ENCODE measurements at regions not wholly inside any gene's neighbourhood (a gene's known extent, or its start where the extent isn't known, plus 50 kb on each side); places are given as distances from the start of the nearest gene placed in this dataset.

DNA sequence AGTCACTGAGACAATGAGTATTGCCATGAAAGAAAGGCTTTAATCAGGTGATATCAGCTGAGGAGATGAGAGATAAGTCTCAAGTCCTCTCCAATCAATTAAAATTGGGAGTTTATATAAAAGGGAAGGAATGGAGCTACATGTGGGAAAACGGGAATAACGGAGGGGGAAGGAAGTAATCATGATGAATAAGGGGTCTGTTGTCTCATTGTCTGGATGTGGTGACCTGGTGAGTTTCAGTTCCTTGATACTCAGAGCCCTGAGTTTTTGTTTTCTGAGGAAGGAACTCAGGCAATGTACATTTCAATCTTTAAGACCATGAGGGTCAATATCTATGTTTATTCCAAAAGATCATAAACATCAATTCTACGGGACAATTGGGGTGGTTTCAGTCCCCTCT is 198.8 kb downstream of the KITLG start:
- Histone ChIP-seq H3K4me3 (replicated peaks in 1 of 3; ENCODE audit: insufficient read depth in 1 of 3, low read depth in 1 of 3, low read length in 3 of 3) (no peak overlapping the region), H3K79me2 (ENCODE audit: control insufficient read depth, insufficient read depth, low read length) (no peaks in the 10 kb centered on the region), H3K9ac (replicated peaks; ENCODE audit: extremely low read depth, insufficient read depth, low read length) (no peak overlapping the region), H3K4me2 (ENCODE audit: insufficient read depth, low read length) (no peak overlapping the region), H4K20me1 (replicated peaks; ENCODE audit: control insufficient read depth, extremely low read depth, insufficient read depth, low read length) (no peaks in the 10 kb centered on the region), H3K9me3 (replicated peaks; ENCODE audit: control insufficient read depth, insufficient read depth, low read length) (no peaks in the 10 kb centered on the region), H3K36me3 (ENCODE audit: control insufficient read depth in 2 of 2, extremely low read depth in 1 of 2, insufficient read depth in 2 of 2, low read length in 2 of 2) (no peaks in the 10 kb centered on the region), H3K27me3 (ENCODE audit: control insufficient read depth in 2 of 2, insufficient read depth in 2 of 2, low read length in 2 of 2) (no peaks in the 10 kb centered on the region), H3K4me1 (ENCODE audit: control insufficient read depth, extremely low read depth, insufficient read depth, low read length) (no peaks in the 10 kb centered on the region), H3K27ac (ENCODE audit: insufficient read depth, low read depth, low read length) (no peak overlapping the region), H3K9me1 (replicated peaks; ENCODE audit: control insufficient read depth, extremely low read depth, insufficient read depth, low read length) (no peaks in the 10 kb centered on the region), H2AFZ (ENCODE audit: low read depth, low read length) (no peak overlapping the region)
- intact Hi-C loops (cut with micrococcal nuclease), result no loop called here
- BruUV-seq (replicated peaks), result no TSS peak
- POLR2A ChIA-PET, result no interaction called here
- dilution Hi-C loops (cut with MboI; ENCODE audit: extremely low pct_ligation_motif_present, low sequenced_read_pairs), result no loop called here
- TF ChIP-seq FOS (IDR thresholded peaks at IDR 0.05; ENCODE audit: borderline replicate concordance, insufficient read depth, low read length) (no peak), POLR2AphosphoS5 (IDR thresholded peaks at IDR 0.05; ENCODE audit: insufficient read depth, low read depth, low read length) (no peak), JUN (IDR thresholded peaks at IDR 0.05; ENCODE audit: borderline replicate concordance, insufficient read depth, insufficient read length, low read depth) (no peak), EZH2 (IDR thresholded peaks at IDR 0.05; ENCODE audit: borderline replicate concordance, low read depth, low read length, severe bottlenecking) (no peak)
- TF ChIP-seq, protein P1, sequence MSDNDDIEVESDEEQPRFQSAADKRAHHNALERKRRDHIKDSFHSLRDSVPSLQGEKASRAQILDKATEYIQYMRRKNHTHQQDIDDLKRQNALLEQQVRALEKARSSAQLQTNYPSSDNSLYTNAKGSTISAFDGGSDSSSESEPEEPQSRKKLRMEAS (IDR thresholded peaks at IDR 0.05; ENCODE audit: insufficient read depth, insufficient read length), result no peak
- FAIRE-seq (no peak), DNase-seq (ENCODE audit: low read depth, low spot score) (no peak)
- CTCF ChIA-PET, result no interaction called here

DNA sequence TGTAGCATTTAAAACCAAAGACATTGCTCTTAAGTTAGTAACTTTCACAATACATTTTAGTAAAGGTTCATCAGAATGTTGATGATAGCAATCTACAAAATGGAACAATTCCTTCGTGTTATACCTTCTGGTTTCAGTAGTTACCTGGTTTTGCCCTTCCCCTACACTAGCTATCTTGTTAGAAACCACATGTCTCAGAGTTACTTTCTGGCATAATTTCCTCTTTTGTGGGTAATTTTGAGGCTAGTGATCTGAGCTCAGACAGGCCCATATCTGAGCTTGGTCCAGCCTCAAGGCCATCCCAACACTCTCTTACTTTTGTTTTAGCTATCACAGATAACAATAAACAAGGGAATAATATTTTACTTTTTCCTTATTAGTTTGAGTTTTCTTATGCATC is 196.9 kb downstream of the KITLG start:
- dilution Hi-C loops (cut with MboI; ENCODE audit: extremely low pct_ligation_motif_present, low sequenced_read_pairs), result no loop called here

More for the DNA sequence above, 196.9 kb downstream of the KITLG start:
- FAIRE-seq, result no peak
- ChIA-PET POLR2A (no interaction called here), CTCF (no interaction called here)
- no peak overlapping the region for H3K4me3 ChIP-seq (replicated peaks in 1 of 3; ENCODE audit: insufficient read depth in 1 of 3, low read depth in 1 of 3, low read length in 3 of 3)
- H3K27ac ChIP-seq (ENCODE audit: insufficient read depth, low read depth, low read length), result no peak overlapping the region
- H4K20me1 ChIP-seq (replicated peaks; ENCODE audit: control insufficient read depth, extremely low read depth, insufficient read depth, low read length), result no peaks in the 10 kb centered on the region
- H2AFZ ChIP-seq (ENCODE audit: low read depth, low read length), result no peak overlapping the region
- no peak for DNase-seq (ENCODE audit: low read depth, low spot score)
- H3K27me3 ChIP-seq (ENCODE audit: control insufficient read depth in 2 of 2, insufficient read depth in 2 of 2, low read length in 2 of 2), result no peaks in the 10 kb centered on the region
- H3K36me3 ChIP-seq (ENCODE audit: control insufficient read depth in 2 of 2, extremely low read depth in 1 of 2, insufficient read depth in 2 of 2, low read length in 2 of 2), result no peaks in the 10 kb centered on the region
- no peaks in the 10 kb centered on the region for H3K9me1 ChIP-seq (replicated peaks; ENCODE audit: control insufficient read depth, extremely low read depth, insufficient read depth, low read length)
- H3K4me2 ChIP-seq (ENCODE audit: insufficient read depth, low read length), result no peak overlapping the region
- BruUV-seq (replicated peaks), result no TSS peak
- H3K4me1 ChIP-seq (ENCODE audit: control insufficient read depth, extremely low read depth, insufficient read depth, low read length), result no peaks in the 10 kb centered on the region
- no peaks in the 10 kb centered on the region for H3K9me3 ChIP-seq (replicated peaks; ENCODE audit: control insufficient read depth, insufficient read depth, low read length)
- no peaks in the 10 kb centered on the region for H3K79me2 ChIP-seq (ENCODE audit: control insufficient read depth, insufficient read depth, low read length)
- H3K9ac ChIP-seq (replicated peaks; ENCODE audit: extremely low read depth, insufficient read depth, low read length), result no peak overlapping the region
- TF ChIP-seq MYC (IDR thresholded peaks at IDR 0.05; ENCODE audit: low read depth, low read length), result no peak
- TF ChIP-seq, protein P1 (IDR thresholded peaks at IDR 0.05; ENCODE audit: insufficient read depth, insufficient read length), result no peak
- no peak for TF ChIP-seq POLR2A (IDR thresholded peaks at IDR 0.05; ENCODE audit: low read depth, low read length)
- TF ChIP-seq EZH2 (IDR thresholded peaks at IDR 0.05; ENCODE audit: borderline replicate concordance, low read depth, low read length, severe bottlenecking), result no peak
- TF ChIP-seq, protein P2, sequence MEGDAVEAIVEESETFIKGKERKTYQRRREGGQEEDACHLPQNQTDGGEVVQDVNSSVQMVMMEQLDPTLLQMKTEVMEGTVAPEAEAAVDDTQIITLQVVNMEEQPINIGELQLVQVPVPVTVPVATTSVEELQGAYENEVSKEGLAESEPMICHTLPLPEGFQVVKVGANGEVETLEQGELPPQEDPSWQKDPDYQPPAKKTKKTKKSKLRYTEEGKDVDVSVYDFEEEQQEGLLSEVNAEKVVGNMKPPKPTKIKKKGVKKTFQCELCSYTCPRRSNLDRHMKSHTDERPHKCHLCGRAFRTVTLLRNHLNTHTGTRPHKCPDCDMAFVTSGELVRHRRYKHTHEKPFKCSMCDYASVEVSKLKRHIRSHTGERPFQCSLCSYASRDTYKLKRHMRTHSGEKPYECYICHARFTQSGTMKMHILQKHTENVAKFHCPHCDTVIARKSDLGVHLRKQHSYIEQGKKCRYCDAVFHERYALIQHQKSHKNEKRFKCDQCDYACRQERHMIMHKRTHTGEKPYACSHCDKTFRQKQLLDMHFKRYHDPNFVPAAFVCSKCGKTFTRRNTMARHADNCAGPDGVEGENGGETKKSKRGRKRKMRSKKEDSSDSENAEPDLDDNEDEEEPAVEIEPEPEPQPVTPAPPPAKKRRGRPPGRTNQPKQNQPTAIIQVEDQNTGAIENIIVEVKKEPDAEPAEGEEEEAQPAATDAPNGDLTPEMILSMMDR (IDR thresholded peaks at IDR 0.05; ENCODE audit: extremely low read depth in 1 of 2, insufficient read depth in 1 of 2, low read depth in 1 of 2, low read length in 2 of 2), result no peak
- intact Hi-C loops (cut with micrococcal nuclease), result no loop called here

Data from endothelial cell of umbilical vein (primary cell).